ENCODE measurements at regions not wholly inside any gene's neighbourhood (a gene's known extent, or its start where the extent isn't known, plus 50 kb on each side); places are given as distances from the start of the nearest gene placed in this dataset.

DNA sequence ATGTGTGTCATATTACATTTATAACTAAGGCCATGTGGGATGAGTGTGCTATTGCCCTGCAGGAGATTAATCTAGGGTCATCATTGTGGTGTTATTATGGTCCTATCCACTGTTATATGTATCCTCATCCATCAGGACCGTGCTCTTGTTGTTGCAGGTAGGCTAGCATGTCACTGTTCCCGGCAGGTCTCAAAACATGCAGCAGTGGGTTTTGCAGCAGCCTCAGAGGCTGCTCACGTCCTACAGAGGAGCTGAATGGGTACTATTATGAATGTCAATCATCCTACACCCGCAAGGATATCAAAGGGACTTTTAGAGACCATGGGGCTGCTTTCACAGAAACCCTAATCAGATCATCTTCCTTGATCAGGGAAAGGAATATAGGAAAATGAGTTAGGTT, 318.2 kb downstream of the SAMD5 start:
- no peak overlapping the region for H3K4me3 ChIP-seq (ENCODE audit: low read depth, low read length)
- no peak for TF ChIP-seq POLR2A (IDR thresholded peaks at IDR 0.05; ENCODE audit: extremely low read depth, insufficient read length)
- TF ChIP-seq, protein P1, sequence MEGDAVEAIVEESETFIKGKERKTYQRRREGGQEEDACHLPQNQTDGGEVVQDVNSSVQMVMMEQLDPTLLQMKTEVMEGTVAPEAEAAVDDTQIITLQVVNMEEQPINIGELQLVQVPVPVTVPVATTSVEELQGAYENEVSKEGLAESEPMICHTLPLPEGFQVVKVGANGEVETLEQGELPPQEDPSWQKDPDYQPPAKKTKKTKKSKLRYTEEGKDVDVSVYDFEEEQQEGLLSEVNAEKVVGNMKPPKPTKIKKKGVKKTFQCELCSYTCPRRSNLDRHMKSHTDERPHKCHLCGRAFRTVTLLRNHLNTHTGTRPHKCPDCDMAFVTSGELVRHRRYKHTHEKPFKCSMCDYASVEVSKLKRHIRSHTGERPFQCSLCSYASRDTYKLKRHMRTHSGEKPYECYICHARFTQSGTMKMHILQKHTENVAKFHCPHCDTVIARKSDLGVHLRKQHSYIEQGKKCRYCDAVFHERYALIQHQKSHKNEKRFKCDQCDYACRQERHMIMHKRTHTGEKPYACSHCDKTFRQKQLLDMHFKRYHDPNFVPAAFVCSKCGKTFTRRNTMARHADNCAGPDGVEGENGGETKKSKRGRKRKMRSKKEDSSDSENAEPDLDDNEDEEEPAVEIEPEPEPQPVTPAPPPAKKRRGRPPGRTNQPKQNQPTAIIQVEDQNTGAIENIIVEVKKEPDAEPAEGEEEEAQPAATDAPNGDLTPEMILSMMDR (IDR thresholded peaks at IDR 0.05; ENCODE audit: low read depth, low read length) = no peak
- no peak for TF ChIP-seq MYC (IDR thresholded peaks at IDR 0.05; ENCODE audit: low read depth, low read length)
- TF ChIP-seq, protein P2, sequence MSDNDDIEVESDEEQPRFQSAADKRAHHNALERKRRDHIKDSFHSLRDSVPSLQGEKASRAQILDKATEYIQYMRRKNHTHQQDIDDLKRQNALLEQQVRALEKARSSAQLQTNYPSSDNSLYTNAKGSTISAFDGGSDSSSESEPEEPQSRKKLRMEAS (IDR thresholded peaks at IDR 0.05; ENCODE audit: low read depth, low read length) = no peak
- no peak for DNase-seq (ENCODE audit: low read depth)

DNA sequence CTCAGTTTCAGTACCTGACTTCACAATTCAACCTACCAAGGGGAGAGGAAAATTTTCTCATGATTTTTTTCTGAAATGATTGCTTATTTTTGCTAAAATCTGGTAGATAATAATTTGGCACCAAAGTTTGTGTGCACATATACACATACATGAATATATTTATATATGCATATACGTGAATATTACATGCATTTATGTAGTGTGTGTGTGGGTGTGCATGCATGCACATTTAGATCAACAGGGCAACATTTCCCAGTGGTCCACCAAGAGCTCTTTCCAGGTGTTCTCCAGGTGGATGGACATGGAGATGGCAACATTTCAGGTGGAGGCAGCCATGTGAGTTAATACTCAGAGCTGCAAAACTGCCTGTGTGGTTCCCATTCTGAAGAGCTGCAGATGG, 320.9 kb downstream of the SAMD5 start:
- no peak for TF ChIP-seq POLR2A (IDR thresholded peaks at IDR 0.05; ENCODE audit: extremely low read depth, insufficient read length)
- no peak for TF ChIP-seq MYC (IDR thresholded peaks at IDR 0.05; ENCODE audit: low read depth, low read length)
- TF ChIP-seq, protein P1 (IDR thresholded peaks at IDR 0.05; ENCODE audit: low read depth, low read length) = no peak
- TF ChIP-seq, protein P2 (IDR thresholded peaks at IDR 0.05; ENCODE audit: low read depth, low read length) = no peak
- DNase-seq (ENCODE audit: low read depth) = no peak
- no peak overlapping the region for H3K4me3 ChIP-seq (ENCODE audit: low read depth, low read length)

DNA sequence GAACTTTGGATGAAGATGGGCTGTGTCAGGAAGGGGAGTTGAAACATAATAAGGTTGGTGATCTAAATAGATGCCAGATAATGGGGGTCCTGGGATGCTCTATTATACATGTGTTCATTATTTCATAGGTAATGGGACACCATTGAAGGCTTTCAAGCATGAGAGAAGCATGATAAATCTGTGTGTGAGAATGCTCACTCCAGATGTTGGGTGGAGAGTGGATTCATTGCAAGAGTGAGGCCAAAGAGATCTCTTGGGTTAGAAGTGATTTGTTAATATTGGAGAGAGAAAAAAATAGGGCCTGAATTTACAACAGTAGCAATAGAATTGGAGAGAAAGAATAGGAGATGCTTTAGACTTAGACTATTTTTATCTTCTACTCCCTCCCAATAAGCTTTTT, 321.3 kb downstream of the SAMD5 start:
- TF ChIP-seq, protein P2 (IDR thresholded peaks at IDR 0.05; ENCODE audit: low read depth, low read length) = no peak
- TF ChIP-seq MYC (IDR thresholded peaks at IDR 0.05; ENCODE audit: low read depth, low read length) (no peak), POLR2A (IDR thresholded peaks at IDR 0.05; ENCODE audit: extremely low read depth, insufficient read length) (no peak)
- TF ChIP-seq, protein P1 (IDR thresholded peaks at IDR 0.05; ENCODE audit: low read depth, low read length) = no peak
- no peak overlapping the region for H3K4me3 ChIP-seq (ENCODE audit: low read depth, low read length)
- DNase-seq (ENCODE audit: low read depth) = no peak

DNA sequence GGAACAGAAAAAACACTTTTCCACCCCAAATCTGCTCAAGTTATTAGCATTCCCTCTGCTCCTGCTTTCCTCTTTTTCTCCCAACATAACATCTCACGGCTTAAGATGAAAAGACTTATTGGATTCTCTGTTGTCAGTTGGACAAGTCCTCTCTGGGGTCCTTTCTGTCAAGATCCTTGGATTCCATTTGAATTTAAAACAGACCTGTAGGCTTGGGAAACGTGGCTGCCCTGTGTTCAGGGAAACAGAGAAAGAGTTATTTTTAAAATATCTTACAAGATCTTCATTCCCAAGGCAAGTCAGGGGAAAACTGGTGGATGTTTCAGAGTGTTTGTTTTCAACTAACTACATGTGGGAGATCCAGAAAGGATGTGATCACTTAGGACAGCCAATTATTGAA, 322.9 kb downstream of the SAMD5 start:
- DNase-seq (ENCODE audit: low read depth) = no peak
- H3K4me3 ChIP-seq (ENCODE audit: low read depth, low read length) = no peak overlapping the region
- TF ChIP-seq MYC (IDR thresholded peaks at IDR 0.05; ENCODE audit: low read depth, low read length) (no peak), POLR2A (IDR thresholded peaks at IDR 0.05; ENCODE audit: extremely low read depth, insufficient read length) (no peak)
- TF ChIP-seq, protein P1 (IDR thresholded peaks at IDR 0.05; ENCODE audit: low read depth, low read length) = no peak
- TF ChIP-seq, protein P2 (IDR thresholded peaks at IDR 0.05; ENCODE audit: low read depth, low read length) = no peak

- H3K4me3 ChIP-seq (ENCODE audit: low read depth, low read length) = no peak overlapping the region
- TF ChIP-seq MYC (IDR thresholded peaks at IDR 0.05; ENCODE audit: low read depth, low read length) = no peak
- no peak for TF ChIP-seq POLR2A (IDR thresholded peaks at IDR 0.05; ENCODE audit: extremely low read depth, insufficient read length)
- TF ChIP-seq, protein P1 (IDR thresholded peaks at IDR 0.05; ENCODE audit: low read depth, low read length) = no peak
- TF ChIP-seq, protein P2 (IDR thresholded peaks at IDR 0.05; ENCODE audit: low read depth, low read length) = no peak
- DNase-seq (ENCODE audit: low read depth) = no peak
Observed at GRCh38 chr6:147833607-147834006, 325.1 kb downstream of the SAMD5 start.
